ENCODE measurements at regions not wholly inside any gene's neighbourhood (a gene's known extent, or its start where the extent isn't known, plus 50 kb on each side); places are given as distances from the start of the nearest gene placed in this dataset.
"Not testable (repeated sequence)": the region's sequence is repeated elsewhere in the genome, so short reads cannot be mapped to it uniquely, and the experiment has no call there.

GRCh38 chr16:33048849-33049248 lies 145.2 kb upstream of the TP53TG3C start:
- TF ChIP-seq CTCF (IDR thresholded peaks at IDR 0.05 in 8 of 11, conservative IDR thresholded peaks at IDR 0.05 in 3 of 11); POLR2A (IDR thresholded peaks at IDR 0.05); POLR2AphosphoS5 (IDR thresholded peaks at IDR 0.05): not testable (repeated sequence)
